GM23338 (cell line): ENCODE measurements at regions not wholly inside any gene's neighbourhood (a gene's known extent, or its start where the extent isn't known, plus 50 kb on each side); places are given as distances from the start of the nearest gene placed in this dataset.

Experiments
- ATAC-seq: fragments of 200-7000 bp; cut with Tn5 transposase; 3 replicates; pipeline ENCODE4 v1.9.1; 2020
- DNase-seq: peaks from one replicate; pipeline ENCODE4 v3.0.0-alpha.2; 2015; ENCODE audit warnings: low spot score
- H2AFZ ChIP-seq: fragments of 200-600 bp; sonication (generic); 2 replicates; pipeline ENCODE4 v1.8.0; 2016; ENCODE audit warnings: antibody characterized with exemption, mild to moderate bottlenecking, moderate library complexity
- H3F3A ChIP-seq: fragments of 200-600 bp; sonication (generic); replicated peaks from 2 replicates; pipeline ENCODE4 v1.8.0; 2017; ENCODE audit warnings: antibody characterized with exemption, mixed run types, low read depth
- H3K27ac ChIP-seq: fragments of 200-600 bp; sonication (generic); 2 replicates; pipeline ENCODE4 v1.6.1; 2016; ENCODE audit warnings: low read depth
- H3K27me3 ChIP-seq: fragments of 200-600 bp; sonication (generic); 2 replicates; pipeline ENCODE4 v1.8.0; 2016; ENCODE audit warnings: mild to moderate bottlenecking, mixed run types, moderate library complexity; ENCODE audit not compliant: insufficient read depth
- H3K36me3 ChIP-seq: fragments of 200-600 bp; sonication (generic); 2 replicates; pipeline ENCODE4 v1.8.0; 2016; ENCODE audit warnings: mild to moderate bottlenecking; ENCODE audit not compliant: insufficient read depth
- H3K4me1 ChIP-seq: fragments of 200-600 bp; sonication (generic); 2 replicates; pipeline ENCODE4 v1.8.0; 2016; ENCODE audit warnings: mild to moderate bottlenecking, moderate library complexity; ENCODE audit not compliant: insufficient read depth
- H3K4me2 ChIP-seq: fragments of 200-600 bp; sonication (generic); 2 replicates; pipeline ENCODE4 v1.7.1; 2017; ENCODE audit warnings: mixed run types
- H3K4me3 ChIP-seq: fragments of 200-600 bp; sonication (generic); 2 replicates; pipeline ENCODE4 v1.6.1; 2016; ENCODE audit warnings: mixed run types
- H3K79me2 ChIP-seq: fragments of 200-600 bp; sonication (generic); replicated peaks from 2 replicates; pipeline ENCODE4 v1.8.0; 2017; ENCODE audit warnings: mild to moderate bottlenecking; ENCODE audit not compliant: insufficient read depth
- H3K9me2 ChIP-seq: fragments of 200-600 bp; sonication (generic); 2 replicates; pipeline ENCODE4 v1.8.0; 2017; ENCODE audit not compliant: insufficient read depth
- H4K20me1 ChIP-seq: fragments of 200-600 bp; sonication (generic); replicated peaks from 2 replicates; pipeline ENCODE4 v1.8.0; 2017; ENCODE audit warnings: mild to moderate bottlenecking; ENCODE audit not compliant: insufficient read depth
- H3K27ac Mint-ChIP-seq: 2 replicates; pipeline ENCODE4 v1.8.0; 2020; ENCODE audit warnings: inconsistent platforms, mild to moderate bottlenecking, moderate library complexity, mixed read lengths
- H3K27me3 Mint-ChIP-seq: 3 replicates; pipeline ENCODE4 v1.8.0; 2022; ENCODE audit warnings: low read depth, mild to moderate bottlenecking, moderate library complexity, mixed read lengths, inconsistent platforms; ENCODE audit not compliant: insufficient read depth, poor library complexity
- H3K36me3 Mint-ChIP-seq: 3 replicates; pipeline ENCODE4 v1.8.0; 2021; ENCODE audit warnings: low read depth, mild to moderate bottlenecking, inconsistent platforms, moderate library complexity, mixed read lengths
- H3K4me1 Mint-ChIP-seq: 3 replicates; pipeline ENCODE4 v1.8.0; 2020; ENCODE audit warnings: mild to moderate bottlenecking, inconsistent platforms, mixed read lengths
- H3K4me3 Mint-ChIP-seq: 3 replicates; pipeline ENCODE4 v1.8.0; 2021; ENCODE audit warnings: moderate library complexity, mild to moderate bottlenecking, inconsistent platforms, mixed read lengths
- H3K9me3 Mint-ChIP-seq: 3 replicates; pipeline ENCODE4 v1.8.0; 2020; ENCODE audit warnings: moderate library complexity, mild to moderate bottlenecking, inconsistent platforms, mixed read lengths
- CREB1 ChIP-seq: fragments of 250-450 bp; sonication (Bioruptor Pico); IDR thresholded peaks from 2 replicates; pipeline ENCODE4 v1.5.0; 2020; ENCODE audit warnings: low read depth, mild to moderate bottlenecking, moderate library complexity
- CTCF ChIP-seq, 2 experiments: fragments of 200-600 bp in 1 of 2; sonication (generic) in 1 of 2; conservative IDR thresholded peaks; 2 replicates each; pipeline versions ENCODE4 v1.5.1 to v1.6.1; 2016 to 2017; ENCODE audit warnings: antibody characterized with exemption in 2 of 2, low read depth in 2 of 2, mild to moderate bottlenecking in 2 of 2, moderate library complexity in 1 of 2
- EZH2 ChIP-seq: fragments of 200-600 bp; sonication (generic); IDR thresholded peaks from one replicate; pipeline ENCODE4 v1.8.0; 2017; ENCODE audit warnings: antibody characterized with exemption, mild to moderate bottlenecking, low read depth; ENCODE audit not compliant: unreplicated experiment
- EZH2phosphoT487 ChIP-seq: fragments of 200-600 bp; sonication (generic); IDR thresholded peaks from one replicate; pipeline ENCODE4 v1.8.1; 2018; ENCODE audit warnings: antibody characterized with exemption; ENCODE audit not compliant: unreplicated experiment
- JUNB ChIP-seq: IDR thresholded peaks from one replicate; pipeline ENCODE4 v1.6.1; 2016; ENCODE audit warnings: antibody characterized with exemption; ENCODE audit not compliant: unreplicated experiment
- NANOG ChIP-seq: IDR thresholded peaks from 2 replicates; pipeline ENCODE4 v1.6.1; 2016; ENCODE audit warnings: antibody characterized with exemption, borderline replicate concordance
- POLR2AphosphoS5 ChIP-seq: IDR thresholded peaks from 2 replicates; pipeline ENCODE4 v1.6.1; 2016; ENCODE audit warnings: antibody characterized with exemption, low read depth
- STAT1 ChIP-seq: IDR thresholded peaks from one replicate; pipeline ENCODE4 v1.6.1; 2016; ENCODE audit warnings: antibody characterized with exemption; ENCODE audit not compliant: unreplicated experiment
- ZNF114 ChIP-seq: fragments of 250-450 bp; sonication (Bioruptor Pico); IDR thresholded peaks from 2 replicates; pipeline ENCODE4 v1.5.0; 2020; ENCODE audit warnings: mild to moderate bottlenecking, moderate library complexity
- ZNF331 ChIP-seq: fragments of 250-450 bp; sonication (Bioruptor Pico); IDR thresholded peaks from 2 replicates; pipeline ENCODE4 v1.5.0; 2020; ENCODE audit warnings: low read depth, mild to moderate bottlenecking, moderate library complexity
- ZNF462 ChIP-seq: fragments of 250-450 bp; sonication (Bioruptor Pico); IDR thresholded peaks from 2 replicates; pipeline ENCODE4 v1.5.0; 2020; ENCODE audit warnings: mild to moderate bottlenecking, moderate library complexity
- TF ChIP-seq, protein P1 (sequence below): IDR thresholded peaks from one replicate; pipeline ENCODE4 v1.6.1; 2018; ENCODE audit warnings: antibody characterized with exemption; ENCODE audit not compliant: unreplicated experiment
- TF ChIP-seq, protein P2 (sequence below): IDR thresholded peaks from 2 replicates; pipeline ENCODE4 v1.6.1; 2016; ENCODE audit warnings: antibody characterized with exemption

GRCh38 chr4:89588421-89588820, 248.5 kb downstream of the SNCA start:
- H4K20me1 ChIP-seq: no peaks in the 10 kb centered on the region
- no peaks in the 10 kb centered on the region for H3F3A ChIP-seq
- H3K36me3 Mint-ChIP-seq: no peaks in the 10 kb centered on the region
- peaks cover 2% of the 10 kb centered on the region; the same call in 1 of the 3 replicates for H3K4me1 Mint-ChIP-seq
- no peak overlapping the region for H3K27ac ChIP-seq
- peaks cover 4% of the 10 kb centered on the region; the same call in 1 of the 3 replicates for H3K9me3 Mint-ChIP-seq
- H3K27ac Mint-ChIP-seq: no peak overlapping the region
- TF ChIP-seq CTCF (conservative IDR thresholded peaks at IDR 0.05; ENCODE audit: low read depth in 2 of 2): no peak
- TF ChIP-seq, protein P1, sequence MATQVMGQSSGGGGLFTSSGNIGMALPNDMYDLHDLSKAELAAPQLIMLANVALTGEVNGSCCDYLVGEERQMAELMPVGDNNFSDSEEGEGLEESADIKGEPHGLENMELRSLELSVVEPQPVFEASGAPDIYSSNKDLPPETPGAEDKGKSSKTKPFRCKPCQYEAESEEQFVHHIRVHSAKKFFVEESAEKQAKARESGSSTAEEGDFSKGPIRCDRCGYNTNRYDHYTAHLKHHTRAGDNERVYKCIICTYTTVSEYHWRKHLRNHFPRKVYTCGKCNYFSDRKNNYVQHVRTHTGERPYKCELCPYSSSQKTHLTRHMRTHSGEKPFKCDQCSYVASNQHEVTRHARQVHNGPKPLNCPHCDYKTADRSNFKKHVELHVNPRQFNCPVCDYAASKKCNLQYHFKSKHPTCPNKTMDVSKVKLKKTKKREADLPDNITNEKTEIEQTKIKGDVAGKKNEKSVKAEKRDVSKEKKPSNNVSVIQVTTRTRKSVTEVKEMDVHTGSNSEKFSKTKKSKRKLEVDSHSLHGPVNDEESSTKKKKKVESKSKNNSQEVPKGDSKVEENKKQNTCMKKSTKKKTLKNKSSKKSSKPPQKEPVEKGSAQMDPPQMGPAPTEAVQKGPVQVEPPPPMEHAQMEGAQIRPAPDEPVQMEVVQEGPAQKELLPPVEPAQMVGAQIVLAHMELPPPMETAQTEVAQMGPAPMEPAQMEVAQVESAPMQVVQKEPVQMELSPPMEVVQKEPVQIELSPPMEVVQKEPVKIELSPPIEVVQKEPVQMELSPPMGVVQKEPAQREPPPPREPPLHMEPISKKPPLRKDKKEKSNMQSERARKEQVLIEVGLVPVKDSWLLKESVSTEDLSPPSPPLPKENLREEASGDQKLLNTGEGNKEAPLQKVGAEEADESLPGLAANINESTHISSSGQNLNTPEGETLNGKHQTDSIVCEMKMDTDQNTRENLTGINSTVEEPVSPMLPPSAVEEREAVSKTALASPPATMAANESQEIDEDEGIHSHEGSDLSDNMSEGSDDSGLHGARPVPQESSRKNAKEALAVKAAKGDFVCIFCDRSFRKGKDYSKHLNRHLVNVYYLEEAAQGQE: no peak
- no peak for TF ChIP-seq POLR2AphosphoS5
- no peak for TF ChIP-seq STAT1
- no peak for TF ChIP-seq CREB1
- no peak for TF ChIP-seq ZNF462 (CRISPR knock-in tag)
- no peak for TF ChIP-seq ZNF114
- TF ChIP-seq, protein P2, sequence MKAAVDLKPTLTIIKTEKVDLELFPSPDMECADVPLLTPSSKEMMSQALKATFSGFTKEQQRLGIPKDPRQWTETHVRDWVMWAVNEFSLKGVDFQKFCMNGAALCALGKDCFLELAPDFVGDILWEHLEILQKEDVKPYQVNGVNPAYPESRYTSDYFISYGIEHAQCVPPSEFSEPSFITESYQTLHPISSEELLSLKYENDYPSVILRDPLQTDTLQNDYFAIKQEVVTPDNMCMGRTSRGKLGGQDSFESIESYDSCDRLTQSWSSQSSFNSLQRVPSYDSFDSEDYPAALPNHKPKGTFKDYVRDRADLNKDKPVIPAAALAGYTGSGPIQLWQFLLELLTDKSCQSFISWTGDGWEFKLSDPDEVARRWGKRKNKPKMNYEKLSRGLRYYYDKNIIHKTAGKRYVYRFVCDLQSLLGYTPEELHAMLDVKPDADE: no peak
- TF ChIP-seq ZNF331 (CRISPR knock-in tag): no peak
- no peak for TF ChIP-seq EZH2
- TF ChIP-seq NANOG: no peak
- no peak for TF ChIP-seq JUNB
- no peak for TF ChIP-seq EZH2phosphoT487
- H3K36me3 ChIP-seq: no peaks in the 10 kb centered on the region
- H3K27me3 Mint-ChIP-seq: peaks cover 28% of the 10 kb centered on the region
- no peaks in the 10 kb centered on the region for H3K9me2 ChIP-seq
- no peak overlapping the region for H3K4me2 ChIP-seq
- peaks cover 24% of the 10 kb centered on the region; the same call in 1 of the 2 replicates for H3K27me3 ChIP-seq
- ATAC-seq: no peak
- H3K4me3 ChIP-seq: no peak overlapping the region
- H3K79me2 ChIP-seq: no peaks in the 10 kb centered on the region
- no peak overlapping the region for H3K4me3 Mint-ChIP-seq
- no peak overlapping the region for H2AFZ ChIP-seq
- no peaks in the 10 kb centered on the region for H3K4me1 ChIP-seq
- no peak for DNase-seq
